ENCODE measurements at regions not wholly inside any gene's neighbourhood (a gene's known extent, or its start where the extent isn't known, plus 50 kb on each side); places are given as distances from the start of the nearest gene placed in this dataset.

GRCh38 chr2:76089683-76090082 lies 379.0 kb upstream of the GCFC2 start:
- H3K4me3 ChIP-seq (ENCODE audit: low read length): no peak overlapping the region
- H3K36me3 ChIP-seq (ENCODE audit: control insufficient read depth, insufficient read depth, low read length, severe bottlenecking): no peaks in the 10 kb centered on the region

GRCh38 chr2:76083248-76083647 lies 372.5 kb upstream of the GCFC2 start:
- Histone ChIP-seq H3K9ac (ENCODE audit: low read length) (no peak overlapping the region), H3K9me3 (ENCODE audit: control insufficient read depth, low read length) (no peaks in the 10 kb centered on the region), H3K27me3 (replicated peaks; ENCODE audit: control insufficient read depth, insufficient read depth, low read length) (no peaks in the 10 kb centered on the region), H3K36me3 (ENCODE audit: control insufficient read depth, insufficient read depth, low read length, severe bottlenecking) (no peaks in the 10 kb centered on the region), H3K4me1 (ENCODE audit: control insufficient read depth, insufficient read depth, low read length) (no peaks in the 10 kb centered on the region), H3K4me3 (ENCODE audit: low read length) (no peak overlapping the region)
- no peak for DNase-seq (ENCODE audit: low read depth)

More at GRCh38 chr2:76089683-76090082, 379.0 kb upstream of the GCFC2 start:
- DNase-seq (ENCODE audit: low read depth): no peak
- no peak overlapping the region for H3K9ac ChIP-seq (ENCODE audit: low read length)
- no peaks in the 10 kb centered on the region for H3K4me1 ChIP-seq (ENCODE audit: control insufficient read depth, insufficient read depth, low read length)
- no peaks in the 10 kb centered on the region for H3K27me3 ChIP-seq (replicated peaks; ENCODE audit: control insufficient read depth, insufficient read depth, low read length)
- H3K9me3 ChIP-seq (ENCODE audit: control insufficient read depth, low read length): no peaks in the 10 kb centered on the region

- H3K4me3 ChIP-seq (ENCODE audit: low read length): no peak overlapping the region
- H3K4me1 ChIP-seq (ENCODE audit: control insufficient read depth, insufficient read depth, low read length): no peaks in the 10 kb centered on the region
- no peaks in the 10 kb centered on the region for H3K27me3 ChIP-seq (replicated peaks; ENCODE audit: control insufficient read depth, insufficient read depth, low read length)
- H3K9ac ChIP-seq (ENCODE audit: low read length): no peak overlapping the region
- DNase-seq (ENCODE audit: low read depth): no peak
- H3K9me3 ChIP-seq (ENCODE audit: control insufficient read depth, low read length): no peaks in the 10 kb centered on the region
- H3K36me3 ChIP-seq (ENCODE audit: control insufficient read depth, insufficient read depth, low read length, severe bottlenecking): no peaks in the 10 kb centered on the region
Observed at GRCh38 chr2:76082509-76082908, 371.8 kb upstream of the GCFC2 start.

GRCh38 chr2:76080154-76080553 lies 369.4 kb upstream of the GCFC2 start:
- Histone ChIP-seq H3K4me3 (ENCODE audit: low read length) (no peak overlapping the region), H3K36me3 (ENCODE audit: control insufficient read depth, insufficient read depth, low read length, severe bottlenecking) (no peaks in the 10 kb centered on the region), H3K9me3 (ENCODE audit: control insufficient read depth, low read length) (no peaks in the 10 kb centered on the region), H3K27me3 (replicated peaks; ENCODE audit: control insufficient read depth, insufficient read depth, low read length) (no peaks in the 10 kb centered on the region), H3K4me1 (ENCODE audit: control insufficient read depth, insufficient read depth, low read length) (no peaks in the 10 kb centered on the region), H3K9ac (ENCODE audit: low read length) (no peak overlapping the region)
- no peak for DNase-seq (ENCODE audit: low read depth)

GRCh38 chr2:76075126-76075525 lies 364.4 kb upstream of the GCFC2 start:
- Histone ChIP-seq H3K36me3 (ENCODE audit: control insufficient read depth, insufficient read depth, low read length, severe bottlenecking) (no peaks in the 10 kb centered on the region), H3K27me3 (replicated peaks; ENCODE audit: control insufficient read depth, insufficient read depth, low read length) (no peaks in the 10 kb centered on the region), H3K9ac (ENCODE audit: low read length) (no peak overlapping the region), H3K4me1 (ENCODE audit: control insufficient read depth, insufficient read depth, low read length) (no peaks in the 10 kb centered on the region), H3K9me3 (ENCODE audit: control insufficient read depth, low read length) (no peaks in the 10 kb centered on the region), H3K4me3 (ENCODE audit: low read length) (no peak overlapping the region)
- DNase-seq (ENCODE audit: low read depth): no peak

GRCh38 chr2:76073992-76074604 lies 363.4 kb upstream of the GCFC2 start:
- Histone ChIP-seq H3K9ac (ENCODE audit: low read length) (no peak overlapping the region), H3K4me3 (ENCODE audit: low read length) (no peak overlapping the region), H3K4me1 (ENCODE audit: control insufficient read depth, insufficient read depth, low read length) (no peaks in the 10 kb centered on the region), H3K36me3 (ENCODE audit: control insufficient read depth, insufficient read depth, low read length, severe bottlenecking) (no peaks in the 10 kb centered on the region), H3K27me3 (replicated peaks; ENCODE audit: control insufficient read depth, insufficient read depth, low read length) (no peaks in the 10 kb centered on the region), H3K9me3 (ENCODE audit: control insufficient read depth, low read length) (peaks cover 3% of the 10 kb centered on the region)
- no peak for DNase-seq (ENCODE audit: low read depth)

GRCh38 chr2:76050196-76050595 lies 339.5 kb upstream of the GCFC2 start:
- H3K4me1 ChIP-seq (ENCODE audit: control insufficient read depth, insufficient read depth, low read length): no peaks in the 10 kb centered on the region
- H3K36me3 ChIP-seq (ENCODE audit: control insufficient read depth, insufficient read depth, low read length, severe bottlenecking): no peaks in the 10 kb centered on the region
- no peak overlapping the region for H3K4me3 ChIP-seq (ENCODE audit: low read length)
- no peak overlapping the region for H3K9ac ChIP-seq (ENCODE audit: low read length)
- no peak for DNase-seq (ENCODE audit: low read depth)
- peaks cover 17% of the 10 kb centered on the region for H3K9me3 ChIP-seq (ENCODE audit: control insufficient read depth, low read length)
- H3K27me3 ChIP-seq (replicated peaks; ENCODE audit: control insufficient read depth, insufficient read depth, low read length): no peaks in the 10 kb centered on the region

GRCh38 chr2:76044701-76045100 lies 334.0 kb upstream of the GCFC2 start:
- Histone ChIP-seq H3K4me3 (ENCODE audit: low read length) (no peak overlapping the region), H3K4me1 (ENCODE audit: control insufficient read depth, insufficient read depth, low read length) (no peaks in the 10 kb centered on the region), H3K36me3 (ENCODE audit: control insufficient read depth, insufficient read depth, low read length, severe bottlenecking) (no peaks in the 10 kb centered on the region), H3K9me3 (ENCODE audit: control insufficient read depth, low read length) (peaks cover 5% of the 10 kb centered on the region), H3K9ac (ENCODE audit: low read length) (no peak overlapping the region), H3K27me3 (replicated peaks; ENCODE audit: control insufficient read depth, insufficient read depth, low read length) (no peaks in the 10 kb centered on the region)
- no peak for DNase-seq (ENCODE audit: low read depth)

GRCh38 chr2:76039505-76039904 lies 328.8 kb upstream of the GCFC2 start:
- H3K4me3 ChIP-seq (ENCODE audit: low read length): no peak overlapping the region
- no peak for DNase-seq (ENCODE audit: low read depth)
- H3K4me1 ChIP-seq (ENCODE audit: control insufficient read depth, insufficient read depth, low read length): no peaks in the 10 kb centered on the region
- no peaks in the 10 kb centered on the region for H3K9me3 ChIP-seq (ENCODE audit: control insufficient read depth, low read length)
- H3K36me3 ChIP-seq (ENCODE audit: control insufficient read depth, insufficient read depth, low read length, severe bottlenecking): no peaks in the 10 kb centered on the region
- H3K9ac ChIP-seq (ENCODE audit: low read length): no peak overlapping the region
- H3K27me3 ChIP-seq (replicated peaks; ENCODE audit: control insufficient read depth, insufficient read depth, low read length): no peaks in the 10 kb centered on the region

GRCh38 chr2:76027761-76028160 lies 317.0 kb upstream of the GCFC2 start:
- H3K27me3 ChIP-seq (replicated peaks; ENCODE audit: control insufficient read depth, insufficient read depth, low read length): no peaks in the 10 kb centered on the region
- H3K4me1 ChIP-seq (ENCODE audit: control insufficient read depth, insufficient read depth, low read length): no peaks in the 10 kb centered on the region
- H3K9me3 ChIP-seq (ENCODE audit: control insufficient read depth, low read length): peaks cover 6% of the 10 kb centered on the region
- no peak overlapping the region for H3K9ac ChIP-seq (ENCODE audit: low read length)
- no peak for DNase-seq (ENCODE audit: low read depth)
- H3K36me3 ChIP-seq (ENCODE audit: control insufficient read depth, insufficient read depth, low read length, severe bottlenecking): no peaks in the 10 kb centered on the region
- H3K4me3 ChIP-seq (ENCODE audit: low read length): no peak overlapping the region

GRCh38 chr2:76019128-76019527 lies 308.4 kb upstream of the GCFC2 start:
- no peaks in the 10 kb centered on the region for H3K9me3 ChIP-seq (ENCODE audit: control insufficient read depth, low read length)
- no peaks in the 10 kb centered on the region for H3K4me1 ChIP-seq (ENCODE audit: control insufficient read depth, insufficient read depth, low read length)
- H3K9ac ChIP-seq (ENCODE audit: low read length): no peak overlapping the region
- no peak overlapping the region for H3K4me3 ChIP-seq (ENCODE audit: low read length)
- no peaks in the 10 kb centered on the region for H3K27me3 ChIP-seq (replicated peaks; ENCODE audit: control insufficient read depth, insufficient read depth, low read length)
- DNase-seq (ENCODE audit: low read depth): no peak
- no peaks in the 10 kb centered on the region for H3K36me3 ChIP-seq (ENCODE audit: control insufficient read depth, insufficient read depth, low read length, severe bottlenecking)

GRCh38 chr2:76009484-76009883 lies 298.8 kb upstream of the GCFC2 start:
- Histone ChIP-seq H3K4me3 (ENCODE audit: low read length) (no peak overlapping the region), H3K9me3 (ENCODE audit: control insufficient read depth, low read length) (no peaks in the 10 kb centered on the region), H3K36me3 (ENCODE audit: control insufficient read depth, insufficient read depth, low read length, severe bottlenecking) (no peaks in the 10 kb centered on the region), H3K9ac (ENCODE audit: low read length) (no peak overlapping the region), H3K27me3 (replicated peaks; ENCODE audit: control insufficient read depth, insufficient read depth, low read length) (no peaks in the 10 kb centered on the region), H3K4me1 (ENCODE audit: control insufficient read depth, insufficient read depth, low read length) (no peaks in the 10 kb centered on the region)
- DNase-seq (ENCODE audit: low read depth): no peak

All from adipocyte (in vitro differentiated cells).